GM15510 (cell line): ENCODE measurements at regions not wholly inside any gene's neighbourhood (a gene's known extent, or its start where the extent isn't known, plus 50 kb on each side); places are given as distances from the start of the nearest gene placed in this dataset.

Source experiments
- POLR2A ChIP-seq: IDR thresholded peaks from 3 replicates; pipeline ENCODE4 v1.6.1; 2011; ENCODE audit warnings: borderline replicate concordance; ENCODE audit not compliant: insufficient read length; ENCODE audit errors: extremely low read depth

GRCh38 chr3:177290633-177291032 is 93.4 kb upstream of the TBL1XR1 start:
- TF ChIP-seq POLR2A: no peak

- TF ChIP-seq POLR2A: no peak
These were observed 96.9 kb upstream of the TBL1XR1 start for GRCh38 chr3:177294221-177294620.

- TF ChIP-seq POLR2A: no peak
These were observed 97.8 kb upstream of the TBL1XR1 start for GRCh38 chr3:177295116-177295515.

GRCh38 chr3:177299250-177299649 is 102.0 kb upstream of the TBL1XR1 start:
- TF ChIP-seq POLR2A: no peak

GRCh38 chr3:177300039-177300833 is 103.0 kb upstream of the TBL1XR1 start:
- TF ChIP-seq POLR2A: no peak

GRCh38 chr3:177300842-177301241 is 103.6 kb upstream of the TBL1XR1 start:
- no peak for TF ChIP-seq POLR2A

GRCh38 chr3:177306252-177306651 is 109.0 kb upstream of the TBL1XR1 start:
- TF ChIP-seq POLR2A: no peak

GRCh38 chr3:177307391-177307790 is 110.1 kb upstream of the TBL1XR1 start:
- no peak for TF ChIP-seq POLR2A

- TF ChIP-seq POLR2A: no peak
These were observed 110.5 kb upstream of the TBL1XR1 start for GRCh38 chr3:177307826-177308225.

GRCh38 chr3:177308286-177308685 is 111.0 kb upstream of the TBL1XR1 start:
- no peak for TF ChIP-seq POLR2A

- no peak for TF ChIP-seq POLR2A
These were observed 111.6 kb upstream of the TBL1XR1 start for GRCh38 chr3:177308911-177309310.

GRCh38 chr3:177312491-177312890 is 115.2 kb upstream of the TBL1XR1 start:
- TF ChIP-seq POLR2A: no peak

- TF ChIP-seq POLR2A: no peak
These were observed 117.6 kb upstream of the TBL1XR1 start for GRCh38 chr3:177314897-177315296.

- no peak for TF ChIP-seq POLR2A
These were observed 120.0 kb upstream of the TBL1XR1 start for GRCh38 chr3:177317247-177317646.

- no peak for TF ChIP-seq POLR2A
These were observed 121.3 kb upstream of the TBL1XR1 start for GRCh38 chr3:177318559-177318958.

- no peak for TF ChIP-seq POLR2A
These were observed 123.5 kb upstream of the TBL1XR1 start for GRCh38 chr3:177320765-177321247.
